HCT116 (cell line): ENCODE measurements at regions not wholly inside any gene's neighbourhood (a gene's known extent, or its start where the extent isn't known, plus 50 kb on each side); places are given as distances from the start of the nearest gene placed in this dataset.

ENCODE experiments used
- ATAC-seq: fragments of 200-7000 bp; cut with Tn5 transposase; 2 replicates; pipeline ENCODE4 v1.9.1; 2020; ENCODE audit warnings: mild to moderate bottlenecking, moderate library complexity
- BruUV-seq: library from RNA; stranded (reverse); fragments of 400-500 nt; replicated peaks from 2 replicates; lab custom pipeline; 2021; lab: Mats Ljungman, UMichigan
- CTCF ChIA-PET: fragments of 300-600 bp; sonication (Branson Sonifier 250); formaldehyde crosslinking; loops from one replicate; lab custom pipeline; 2021; ENCODE audit warnings: antibody characterized with exemption; lab: Charles Lee
- POLR2A ChIA-PET: fragments of 300-600, 350-600 bp; sonication (Branson Sonifier 250); formaldehyde crosslinking; loops from one replicate; lab custom pipeline; 2021; ENCODE audit warnings: antibody characterized with exemption; lab: Charles Lee
- RAD21 ChIA-PET, 2 experiments: fragments of 300-600 bp; sonication (Branson Sonifier 250); formaldehyde crosslinking; loops; one replicate each; lab custom pipeline; 2023; ENCODE audit warnings: low total read pairs in 2 of 2; ENCODE audit not compliant: uncharacterized antibody in 2 of 2, unreplicated experiment in 2 of 2, low non-redundant PET in 1 of 2; lab: Charles Lee
- DNase-seq: peaks from one replicate; pipeline ENCODE4 v3.0.0-alpha.2; 2010; ENCODE audit warnings: low read depth, low spot score
- H2AFZ ChIP-seq: fragments of 200-600 bp; shearing (Covaris generic), sonication (generic); 2 replicates; pipeline ENCODE4 v1.6.1; 2017; ENCODE audit warnings: low read depth, mixed run types, mixed read lengths, antibody characterized with exemption, low read length; ENCODE audit not compliant: poor library complexity, severe bottlenecking
- H3K27ac ChIP-seq: 2 replicates; pipeline ENCODE4 v1.5.1; 2012; ENCODE audit warnings: low read depth, low read length
- H3K27me3 ChIP-seq: fragments of 200-600 bp; sonication (generic); 2 replicates; pipeline ENCODE4 v1.6.1; 2016; ENCODE audit warnings: mixed run types, low read length, mixed read lengths; ENCODE audit not compliant: insufficient read depth
- H3K36me3 ChIP-seq, 2 experiments: fragments of 200-500 bp in 1 of 2; fragments of 200-600 bp in 1 of 2; sonication (Bioruptor generic) in 1 of 2; sonication (generic) in 1 of 2; 2 replicates each; pipeline versions ENCODE4 v1.5.1 to v1.6.1; 2014 to 2016; ENCODE audit warnings: low read length in 2 of 2, inconsistent platforms in 1 of 2, mixed read lengths in 1 of 2, mixed run types in 1 of 2; ENCODE audit not compliant: insufficient read depth in 2 of 2, control insufficient read depth in 1 of 2
- H3K4me1 ChIP-seq, 2 experiments: fragments of 200-600 bp in 1 of 2; sonication (generic) in 1 of 2; 2 replicates each; pipeline versions ENCODE4 v1.5.1 to v1.6.1; 2012 to 2017; ENCODE audit warnings: low read length in 2 of 2, inconsistent platforms in 1 of 2, mild to moderate bottlenecking in 1 of 2, mixed read lengths in 1 of 2, mixed run types in 1 of 2, moderate library complexity in 1 of 2; ENCODE audit not compliant: insufficient read depth in 2 of 2, control insufficient read depth in 1 of 2
- H3K4me2 ChIP-seq: fragments of 200-600 bp; sonication (generic); 2 replicates; pipeline ENCODE4 v1.6.1; 2017; ENCODE audit warnings: mixed run types, low read length, mixed read lengths
- H3K4me3 ChIP-seq, 2 experiments: fragments of 200-600 bp in 1 of 2; sonication (generic) in 1 of 2; replicated peaks in 1 of 2; 2 replicates each; pipeline ENCODE4 v1.5.1; 2011 to 2016; ENCODE audit warnings: low read length in 2 of 2, control low read depth in 1 of 2, low read depth in 1 of 2, mild to moderate bottlenecking in 1 of 2, mixed read lengths in 1 of 2, mixed run types in 1 of 2
- H3K79me2 ChIP-seq: fragments of 200-600 bp; sonication (generic); 2 replicates; pipeline ENCODE4 v1.6.1; 2017; ENCODE audit warnings: mild to moderate bottlenecking, mixed run types, low read length, moderate library complexity, mixed read lengths; ENCODE audit not compliant: insufficient read depth
- H3K9ac ChIP-seq: fragments of 200-600 bp; sonication (generic); 2 replicates; pipeline ENCODE4 v1.6.1; 2016; ENCODE audit warnings: low read length, mixed read lengths
- H3K9me2 ChIP-seq: fragments of 200-600 bp; sonication (generic), shearing (Covaris generic); 2 replicates; pipeline ENCODE4 v1.6.1; 2017; ENCODE audit warnings: mixed run types, mild to moderate bottlenecking, moderate library complexity; ENCODE audit not compliant: insufficient read depth
- H3K9me3 ChIP-seq, 2 experiments: fragments of 200-500 bp in 1 of 2; fragments of 200-600 bp in 1 of 2; sonication (Bioruptor generic) in 1 of 2; sonication (generic) in 1 of 2; 2 replicates each; pipeline ENCODE4 v1.6.1; 2014 to 2017; ENCODE audit warnings: low read length in 2 of 2, mixed read lengths in 2 of 2, inconsistent platforms in 1 of 2, low read depth in 1 of 2, mild to moderate bottlenecking in 1 of 2, mixed run types in 1 of 2, moderate library complexity in 1 of 2; ENCODE audit not compliant: control insufficient read depth in 1 of 2, insufficient read depth in 1 of 2
- H4K20me1 ChIP-seq: fragments of 200-600 bp; sonication (generic), shearing (Covaris generic); 2 replicates; pipeline ENCODE4 v1.6.1; 2017; ENCODE audit warnings: mixed run types, mild to moderate bottlenecking, moderate library complexity; ENCODE audit not compliant: insufficient read depth
- ATF3 ChIP-seq: IDR thresholded peaks from 2 replicates; pipeline ENCODE4 v1.6.1; 2012
- EGR1 ChIP-seq: IDR thresholded peaks from 2 replicates; pipeline ENCODE4 v1.6.1; 2012; ENCODE audit warnings: low read depth
- EZH2 ChIP-seq: fragments of 200-600 bp; sonication (generic); IDR thresholded peaks from 2 replicates; pipeline ENCODE4 v1.6.1; 2017; ENCODE audit warnings: antibody characterized with exemption, mixed run types
- POLR2A ChIP-seq: IDR thresholded peaks from 2 replicates; pipeline ENCODE4 v1.7.0; 2011; ENCODE audit warnings: borderline replicate concordance; ENCODE audit not compliant: insufficient read depth, insufficient read length; ENCODE audit errors: extremely low read depth
- POLR2AphosphoS5 ChIP-seq: IDR thresholded peaks from 2 replicates; pipeline ENCODE4 v1.6.1; 2011; ENCODE audit warnings: mild to moderate bottlenecking, low read depth, low read length, moderate library complexity
- RAD21 ChIP-seq: IDR thresholded peaks from 2 replicates; pipeline ENCODE4 v1.6.1; 2012; ENCODE audit warnings: low read depth, mild to moderate bottlenecking
- SP1 ChIP-seq: IDR thresholded peaks from 2 replicates; pipeline ENCODE4 v1.6.1; 2012; ENCODE audit warnings: low read depth
- SRF ChIP-seq: IDR thresholded peaks from 2 replicates; pipeline ENCODE4 v1.6.1; 2012; ENCODE audit warnings: low read depth
- YY1 ChIP-seq: IDR thresholded peaks from 2 replicates; pipeline ENCODE4 v1.6.1; 2011; ENCODE audit warnings: low read length, low read depth, moderate library complexity, mild to moderate bottlenecking; ENCODE audit not compliant: insufficient replicate concordance; ENCODE audit errors: extremely low read depth
- ZBTB33 ChIP-seq: IDR thresholded peaks from 2 replicates; pipeline ENCODE4 v1.6.1; 2011; ENCODE audit warnings: mild to moderate bottlenecking, low read length, moderate library complexity; ENCODE audit not compliant: insufficient replicate concordance; ENCODE audit errors: extremely low read depth
- ZFX ChIP-seq: fragments of 450-650 bp; IDR thresholded peaks from 2 replicates; pipeline ENCODE4 v1.6.1; 2017
- ZNF274 ChIP-seq: fragments of 200-500 bp; sonication (Bioruptor generic); IDR thresholded peaks from 2 replicates; pipeline ENCODE4 v1.6.1; 2014; ENCODE audit warnings: mild to moderate bottlenecking, low read depth, low read length, inconsistent platforms
- intact Hi-C: fragments of 100-400 bp; cut with micrococcal nuclease; formaldehyde crosslinking; loops from 2 replicates; pipeline ENCODE4 v1.10.0; 2022

GRCh38 chr2:15779381-15780041, 160.8 kb upstream of the MYCN start:
- POLR2A ChIA-PET: no interaction called here
- CTCF ChIA-PET: no interaction called here
- no peaks in the 10 kb centered on the region for H3K36me3 ChIP-seq

More at GRCh38 chr2:15779381-15780041, 160.8 kb upstream of the MYCN start:
- Histone ChIP-seq H3K79me2 (no peaks in the 10 kb centered on the region), H2AFZ (no peak overlapping the region), H3K9me3 (no peaks in the 10 kb centered on the region), H4K20me1 (no peaks in the 10 kb centered on the region), H3K9ac (no peak overlapping the region), H3K9me2 (no peaks in the 10 kb centered on the region), H3K27ac (no peak overlapping the region), H3K27me3 (peaks cover 11% of the 10 kb centered on the region; the same call in 1 of the 2 replicates), H3K4me3 (no peak overlapping the region), H3K4me2 (no peak overlapping the region), H3K4me1 (no peaks in the 10 kb centered on the region)
- no peak for DNase-seq
- intact Hi-C loops: no loop called here
- BruUV-seq: no TSS peak
- no peak for TF ChIP-seq POLR2A
- no peak for TF ChIP-seq ATF3
- TF ChIP-seq ZBTB33: no peak
- no peak for TF ChIP-seq EGR1
- TF ChIP-seq RAD21: no peak
- no peak for TF ChIP-seq EZH2
- TF ChIP-seq POLR2AphosphoS5: no peak
- no peak for TF ChIP-seq ZNF274
- no peak for TF ChIP-seq YY1
- TF ChIP-seq ZFX: no peak
- no peak for TF ChIP-seq SP1
- TF ChIP-seq SRF: no peak
- RAD21 ChIA-PET: no interaction called here
- ATAC-seq: no peak
